Omental fat pad (tissue), 3 donors: ENCODE measurements at regions not wholly inside any gene's neighbourhood (a gene's known extent, or its start where the extent isn't known, plus 50 kb on each side); places are given as distances from the start of the nearest gene placed in this dataset.
A peak's percentile ranks its signal among the peaks of the same experiment; 100 is the strongest.

Experiments
- ATAC-seq: fragments of 150-250 bp; one replicate; pipeline ENCODE4 v1.9.1; 2016; ENCODE audit warnings: mild to moderate bottlenecking, moderate library complexity; ENCODE audit not compliant: low FRiP score
- DNase-seq: peaks from one replicate; pipeline ENCODE4 v3.0.0-alpha.2; 2019; ENCODE audit warnings: low spot score
- TF ChIP-seq, protein P1 (sequence below), 3 donors: fragments of 450-650 bp; IDR thresholded peaks; one replicate each; pipeline ENCODE4 v1.5.1; 2016 to 2017; ENCODE audit warnings: antibody characterized with exemption in 3 of 3, mild to moderate bottlenecking in 3 of 3, moderate library complexity in 2 of 3

DNA sequence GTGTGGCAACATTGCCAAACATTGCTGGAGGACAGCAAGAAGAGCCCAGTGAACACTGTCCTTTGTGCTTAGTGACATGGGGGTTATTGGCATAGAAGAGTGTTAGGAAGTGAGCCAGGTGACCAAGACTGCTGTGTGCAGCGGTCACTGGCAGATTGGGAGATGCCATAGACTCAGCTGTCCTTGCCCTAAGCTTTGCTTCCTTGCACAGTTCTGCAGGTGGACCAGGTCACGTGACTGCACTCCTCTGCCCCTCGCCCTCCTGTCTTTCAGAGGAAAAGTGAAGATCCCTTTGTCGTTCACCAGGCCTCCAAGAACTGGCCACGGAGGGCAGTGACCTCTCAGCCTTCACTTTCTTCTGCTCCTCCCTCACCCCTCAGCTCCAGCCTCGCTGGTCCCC is 215.6 kb upstream of the SMIM21 start:
- TF ChIP-seq, protein P1, sequence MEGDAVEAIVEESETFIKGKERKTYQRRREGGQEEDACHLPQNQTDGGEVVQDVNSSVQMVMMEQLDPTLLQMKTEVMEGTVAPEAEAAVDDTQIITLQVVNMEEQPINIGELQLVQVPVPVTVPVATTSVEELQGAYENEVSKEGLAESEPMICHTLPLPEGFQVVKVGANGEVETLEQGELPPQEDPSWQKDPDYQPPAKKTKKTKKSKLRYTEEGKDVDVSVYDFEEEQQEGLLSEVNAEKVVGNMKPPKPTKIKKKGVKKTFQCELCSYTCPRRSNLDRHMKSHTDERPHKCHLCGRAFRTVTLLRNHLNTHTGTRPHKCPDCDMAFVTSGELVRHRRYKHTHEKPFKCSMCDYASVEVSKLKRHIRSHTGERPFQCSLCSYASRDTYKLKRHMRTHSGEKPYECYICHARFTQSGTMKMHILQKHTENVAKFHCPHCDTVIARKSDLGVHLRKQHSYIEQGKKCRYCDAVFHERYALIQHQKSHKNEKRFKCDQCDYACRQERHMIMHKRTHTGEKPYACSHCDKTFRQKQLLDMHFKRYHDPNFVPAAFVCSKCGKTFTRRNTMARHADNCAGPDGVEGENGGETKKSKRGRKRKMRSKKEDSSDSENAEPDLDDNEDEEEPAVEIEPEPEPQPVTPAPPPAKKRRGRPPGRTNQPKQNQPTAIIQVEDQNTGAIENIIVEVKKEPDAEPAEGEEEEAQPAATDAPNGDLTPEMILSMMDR (IDR thresholded peaks at IDR 0.05), result no peak
- DNase-seq (no peak), ATAC-seq (no peak)

DNA sequence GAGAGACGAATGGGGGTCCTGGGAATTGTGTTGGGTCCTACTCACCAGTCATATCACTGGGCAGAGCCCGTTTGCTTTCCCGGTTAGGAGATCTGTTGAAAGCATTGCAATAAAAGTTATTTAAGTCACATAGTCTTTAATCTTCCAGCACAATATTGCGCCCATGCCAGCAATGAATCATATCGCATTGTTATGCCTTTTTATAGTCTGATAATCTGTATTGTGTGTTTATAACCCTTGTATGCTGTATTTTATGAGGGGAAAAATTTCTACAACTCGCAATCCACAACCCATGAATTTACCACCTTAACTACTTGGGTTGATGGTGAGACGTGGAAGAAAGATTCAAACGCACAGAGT is 211.9 kb upstream of the SMIM21 start:
- TF ChIP-seq, protein P1 (IDR thresholded peaks at IDR 0.05), result no peak
- ATAC-seq, result no peak

GRCh38 chr18:75638776-75639471 is 211.4 kb upstream of the SMIM21 start:
- ATAC-seq (no peak), DNase-seq (no peak)
- TF ChIP-seq, protein P1 (IDR thresholded peaks at IDR 0.05), result no peak

More for the DNA sequence above, 211.9 kb upstream of the SMIM21 start:
- DNase-seq, result no peak

DNA sequence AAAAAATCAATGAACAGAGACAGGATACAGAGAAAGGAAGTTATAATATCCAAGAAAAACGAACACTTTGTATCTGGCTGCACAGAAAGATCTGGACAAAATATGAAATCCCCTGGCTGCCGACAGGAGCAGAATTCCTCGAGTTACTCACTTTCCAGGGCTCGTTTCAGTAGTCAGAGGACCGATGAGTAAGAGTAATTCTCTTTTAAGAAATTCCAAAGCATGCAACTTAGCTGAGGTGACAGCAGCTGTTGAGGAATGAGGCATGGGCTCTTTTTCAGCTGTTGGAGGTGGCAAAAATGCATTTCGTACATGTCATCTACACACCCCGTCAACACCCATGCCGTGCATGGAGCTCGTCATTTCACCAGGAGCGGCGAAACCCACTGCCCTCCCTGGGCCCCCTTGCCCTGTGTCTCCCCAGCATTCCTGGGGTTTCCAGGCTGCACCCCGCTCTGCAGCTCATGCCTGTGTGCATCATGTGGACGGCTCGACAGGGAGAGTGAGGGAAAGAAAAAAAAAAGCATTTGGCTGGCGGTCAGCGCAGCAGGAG is 210.8 kb upstream of the SMIM21 start:
- TF ChIP-seq, protein P1 (IDR thresholded peaks at IDR 0.05), result no peak
- peak; percentile 72 for ATAC-seq
- DNase-seq, result no peak

GRCh38 chr18:75635096-75635495 is 207.6 kb upstream of the SMIM21 start:
- TF ChIP-seq, protein P1 (IDR thresholded peaks at IDR 0.05), result no peak
- DNase-seq (no peak), ATAC-seq (no peak)

- TF ChIP-seq, protein P1 (IDR thresholded peaks at IDR 0.05), result no peak
- DNase-seq, result no peak
- no peak for ATAC-seq
These were observed 198.5 kb upstream of the SMIM21 start for GRCh38 chr18:75625966-75626365.

DNA sequence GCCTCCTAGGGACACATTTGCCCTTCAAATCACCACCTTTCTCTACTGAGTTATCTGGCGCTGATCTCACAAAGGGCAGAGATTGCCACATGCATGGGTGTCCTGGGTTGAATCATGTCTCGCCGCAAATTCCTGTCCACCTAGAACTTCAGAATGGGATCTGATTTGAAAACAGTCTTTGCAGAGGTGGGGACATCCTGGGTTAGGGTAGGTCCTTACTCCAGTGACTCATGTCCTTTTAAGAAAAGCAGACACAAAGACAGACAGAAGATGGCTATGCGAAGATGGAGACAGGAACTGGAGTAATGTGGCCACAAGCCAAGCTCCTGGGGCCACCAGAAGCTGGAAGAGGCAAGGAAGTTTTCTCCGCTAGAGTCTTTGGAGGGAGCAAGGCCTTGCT is 197.4 kb upstream of the SMIM21 start:
- TF ChIP-seq, protein P1 (IDR thresholded peaks at IDR 0.05), result no peak
- no peak for ATAC-seq
- no peak for DNase-seq
